ENCODE measurements at regions not wholly inside any gene's neighbourhood (a gene's known extent, or its start where the extent isn't known, plus 50 kb on each side); places are given as distances from the start of the nearest gene placed in this dataset.
"Not testable (repeated sequence)": the region's sequence is repeated elsewhere in the genome, so short reads cannot be mapped to it uniquely, and the experiment has no call there.

DNA sequence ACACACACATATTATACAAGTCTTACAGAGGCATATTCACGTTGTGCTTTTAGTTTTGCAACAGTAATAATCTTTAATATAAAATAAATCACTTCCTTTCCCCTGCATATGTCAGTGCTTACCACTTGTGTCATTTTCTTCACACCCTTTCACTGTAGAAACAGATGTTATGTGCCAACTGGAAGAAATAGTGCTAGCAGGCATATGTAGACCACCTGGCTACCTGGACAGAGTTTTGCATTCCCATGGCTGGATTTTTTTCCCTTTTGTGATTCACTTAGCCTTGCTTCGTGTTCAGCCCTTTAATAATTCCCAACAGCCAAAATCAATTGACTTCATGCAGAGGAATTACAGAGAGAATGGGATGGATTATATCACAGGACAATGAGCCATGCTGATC, 399.1 kb upstream of the SPRY2 start:
- no peak for DNase-seq

DNA sequence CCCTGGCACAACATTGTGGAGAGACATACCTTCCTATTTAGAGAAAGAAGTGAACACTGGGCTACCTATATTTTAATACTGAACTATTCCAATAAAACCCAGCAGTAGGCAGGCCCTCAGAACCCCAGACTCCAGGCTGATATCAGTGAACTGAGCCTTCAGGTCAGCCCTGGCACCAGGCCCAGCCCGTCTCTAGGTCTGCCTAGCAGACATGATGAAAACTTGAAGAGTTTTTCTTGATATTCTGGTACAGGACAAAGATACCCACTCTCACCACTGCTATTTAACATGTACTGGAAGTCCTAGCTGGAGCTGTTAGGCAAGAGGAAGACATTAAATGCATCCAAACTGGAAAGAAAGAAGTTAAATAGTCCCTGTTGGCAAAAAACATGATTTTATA, 396.6 kb upstream of the SPRY2 start:
- DNase-seq, result no peak

DNA sequence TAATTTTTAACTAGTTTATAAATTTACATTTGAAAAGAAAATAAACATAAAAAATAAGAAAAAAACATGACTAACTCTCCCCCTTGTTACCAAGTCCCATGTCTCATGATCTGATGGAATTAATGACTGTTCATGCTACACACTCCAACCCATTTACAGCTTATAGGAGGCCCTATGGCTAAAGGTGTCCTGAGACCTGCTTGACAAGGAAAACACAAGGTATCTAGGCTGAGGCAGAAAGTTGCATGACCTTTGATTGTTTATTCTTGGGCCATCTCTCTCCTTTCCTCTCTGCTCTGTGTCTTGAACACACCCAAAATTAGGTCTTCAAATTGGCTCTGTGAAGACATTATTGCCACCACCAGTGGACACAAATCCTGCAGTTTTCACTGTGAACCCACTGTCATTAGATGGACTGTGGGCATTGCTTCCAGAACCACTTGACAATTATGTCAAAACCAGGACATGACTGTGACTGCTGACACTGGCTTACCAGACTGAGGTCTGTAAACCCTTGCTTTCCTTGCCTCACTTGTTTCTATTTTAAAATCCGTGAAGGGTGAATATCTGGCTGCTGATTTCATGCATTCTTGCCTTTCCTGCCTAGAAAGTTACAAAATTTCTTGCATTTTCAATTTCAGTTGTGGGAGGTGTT, 386.5 kb upstream of the SPRY2 start:
- no peak for DNase-seq

DNA sequence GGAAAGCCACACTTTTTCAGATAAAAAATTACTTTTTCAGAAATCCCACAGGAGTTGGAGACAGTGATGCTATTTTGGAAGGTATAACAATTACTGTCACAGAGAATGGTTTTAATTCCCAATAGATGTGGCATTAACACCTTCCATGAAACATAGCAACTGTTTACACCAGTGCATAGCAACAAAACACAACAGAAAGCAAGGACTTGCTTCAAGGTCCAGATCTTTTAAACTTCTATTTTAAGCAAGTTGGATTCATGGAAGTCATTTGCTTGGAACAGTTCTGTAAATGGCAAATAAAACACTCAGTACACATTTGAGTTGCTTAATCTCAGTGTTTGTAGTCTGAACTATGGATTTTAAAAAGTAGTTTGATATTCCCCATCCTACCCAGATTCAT, 385.9 kb upstream of the SPRY2 start:
- DNase-seq, result no peak

DNA sequence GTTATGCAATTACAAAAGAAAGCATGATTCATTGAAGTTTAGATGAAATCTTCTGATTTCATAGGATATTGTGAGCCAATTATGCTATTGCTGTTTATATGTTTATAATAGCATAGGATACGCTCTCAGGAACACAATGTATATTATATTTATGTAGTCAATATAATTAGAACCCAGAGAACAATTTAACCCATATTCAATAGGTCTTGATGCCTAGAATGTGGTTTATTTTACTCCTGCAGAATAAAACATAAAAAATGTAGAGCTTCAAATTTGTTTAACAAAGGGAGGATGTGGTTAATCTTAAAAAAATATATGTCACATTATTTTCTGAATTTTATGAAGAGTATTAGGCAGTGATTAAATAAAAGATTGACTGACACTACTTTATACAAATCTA, 380.8 kb upstream of the SPRY2 start:
- no peak for DNase-seq

DNA sequence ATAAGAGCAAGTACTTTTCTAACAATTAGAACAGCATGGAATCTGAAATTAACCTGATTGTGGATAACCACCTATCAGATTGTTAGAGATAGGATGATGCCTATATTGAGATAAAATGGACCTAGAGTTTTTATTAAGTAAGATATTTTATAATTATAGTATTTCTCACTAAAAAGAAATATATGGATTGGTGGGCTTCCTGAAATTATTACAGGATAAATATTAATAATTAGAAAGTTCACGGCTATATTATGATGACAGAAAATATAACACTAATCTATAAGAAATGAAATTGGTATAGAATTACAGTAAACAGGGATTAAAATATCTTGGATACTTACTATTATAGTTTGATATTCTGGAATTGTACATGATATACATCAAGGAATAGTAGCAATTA, 378.0 kb upstream of the SPRY2 start:
- no peak for DNase-seq

DNA sequence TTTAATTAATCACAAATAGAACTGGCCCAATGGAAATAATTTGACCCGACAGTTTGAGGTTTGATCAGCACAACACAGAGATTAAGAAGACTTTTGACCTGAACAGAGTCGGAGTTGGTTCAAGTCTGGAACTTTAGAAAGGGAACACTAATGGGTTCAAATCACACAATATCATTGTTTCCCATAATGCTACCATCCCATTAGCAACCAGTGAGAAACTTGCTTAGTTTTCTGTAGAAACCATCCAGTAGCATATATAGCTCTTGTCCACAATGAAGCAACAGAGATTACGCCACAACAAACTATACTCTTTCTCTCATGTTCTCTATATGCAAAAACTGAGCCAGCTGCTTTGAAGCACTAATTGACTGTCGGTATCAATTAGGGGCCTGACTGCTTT, 376.9 kb upstream of the SPRY2 start:
- DNase-seq, result no peak

DNA sequence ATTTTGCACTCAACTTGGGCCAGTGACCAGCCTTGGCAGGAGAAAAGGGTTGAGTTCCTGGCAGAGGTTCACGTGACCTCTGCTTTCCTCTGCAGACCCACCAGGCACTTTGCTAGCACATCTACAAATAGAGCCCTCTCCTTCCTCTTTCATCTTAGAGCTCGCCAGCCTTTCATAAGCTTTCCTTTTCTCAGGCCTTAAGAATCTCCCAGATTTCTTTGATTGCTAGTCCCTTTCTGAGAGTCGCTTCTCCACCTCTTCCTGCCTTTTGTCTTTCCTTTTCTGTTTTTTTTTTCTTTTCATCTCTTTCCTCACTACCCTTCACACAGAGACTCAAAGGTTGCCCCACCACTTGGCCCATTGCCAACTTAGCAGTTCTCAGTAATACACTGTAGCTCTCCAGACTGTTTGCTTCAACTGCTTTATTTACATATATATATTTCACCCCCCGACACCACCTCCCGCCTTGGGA, 375.7 kb upstream of the SPRY2 start:
- peak; percentile 1 for DNase-seq

DNA sequence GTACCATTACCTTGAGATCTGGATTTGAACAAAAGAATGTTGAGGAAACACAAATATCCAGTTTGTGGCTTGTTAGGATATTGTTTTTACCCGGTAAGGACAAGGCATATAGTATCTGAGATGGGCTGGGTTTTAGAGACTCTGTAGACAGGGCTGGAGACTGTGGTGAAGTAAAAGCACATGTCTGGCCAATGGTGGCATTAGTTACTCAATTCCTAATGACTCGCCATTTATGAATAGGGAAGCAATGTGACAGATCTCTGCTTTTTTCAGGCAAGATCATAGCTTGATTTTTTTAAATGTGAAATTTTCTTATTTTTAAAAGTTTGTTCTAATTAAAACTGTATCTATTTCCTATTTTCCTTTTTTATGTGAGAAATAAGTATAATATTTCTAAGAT, 371.1 kb upstream of the SPRY2 start:
- DNase-seq, result peak; percentile 23

DNA sequence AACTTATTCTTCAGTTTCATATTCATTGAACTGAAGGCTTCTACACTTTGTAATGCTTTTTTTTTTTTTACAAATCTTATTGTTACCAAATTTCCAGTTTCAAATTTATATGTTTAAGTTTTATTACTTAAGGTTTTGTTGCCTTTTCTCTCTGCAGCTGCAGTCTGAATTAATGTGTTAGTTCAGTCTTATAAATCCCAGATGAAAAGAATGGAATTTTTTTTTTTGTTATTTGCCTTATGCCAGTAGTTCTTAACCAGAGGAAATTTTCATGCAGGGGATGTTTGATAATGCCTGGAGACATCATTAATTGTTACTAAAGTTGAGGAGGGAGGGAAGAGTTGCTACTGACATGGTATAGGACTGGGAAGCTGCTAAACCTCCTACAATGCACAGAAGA, 367.9 kb upstream of the SPRY2 start:
- DNase-seq, result no peak

DNA sequence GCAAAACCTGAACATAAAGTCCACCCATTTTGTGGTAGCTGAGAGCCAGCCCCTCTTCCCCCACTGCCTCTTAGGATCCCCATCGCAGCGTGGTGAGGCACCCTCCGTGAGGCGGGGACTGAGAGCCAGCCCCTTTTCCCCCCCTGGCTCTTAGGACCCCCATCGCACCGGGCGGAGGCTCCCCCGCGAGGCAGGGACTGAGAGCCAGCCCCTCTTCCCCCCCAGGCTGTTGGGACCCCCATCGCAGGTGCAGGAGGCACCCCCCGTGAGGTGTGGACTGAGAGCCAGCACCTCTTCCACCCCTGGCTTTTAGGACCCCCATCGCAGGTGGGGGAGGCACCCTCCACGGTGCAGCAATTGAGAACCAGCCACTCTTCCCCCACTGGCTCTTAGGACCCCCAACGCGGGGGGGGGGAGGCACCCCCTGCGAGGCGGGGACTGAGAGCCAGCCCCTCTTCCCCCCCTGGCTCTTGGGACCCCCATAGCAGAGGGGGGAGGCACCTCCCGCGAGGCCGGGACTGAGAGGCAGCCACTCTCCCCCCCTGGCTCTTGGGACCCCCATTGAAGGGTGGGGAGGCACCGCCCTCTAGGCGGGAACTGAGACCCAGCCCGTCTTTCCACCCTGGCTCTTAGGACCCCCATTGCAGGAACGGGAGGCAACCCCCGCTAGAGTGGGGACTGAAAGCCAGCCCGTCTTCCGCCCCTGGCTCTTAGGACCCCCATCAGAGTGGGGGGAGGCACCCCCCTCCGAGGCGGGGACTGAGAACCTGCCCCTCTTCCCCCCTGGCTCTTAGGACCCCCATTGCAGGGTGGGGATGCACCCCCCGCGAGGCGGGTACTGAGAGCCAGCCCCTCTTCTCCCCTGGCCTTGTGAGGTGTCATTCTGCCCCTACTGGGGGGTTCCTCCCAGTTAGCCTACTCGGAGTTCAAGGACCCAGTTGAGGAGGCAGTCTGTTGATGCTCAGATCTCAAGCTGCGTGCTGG, 366.4 kb upstream of the SPRY2 start:
- no peak for DNase-seq

DNA sequence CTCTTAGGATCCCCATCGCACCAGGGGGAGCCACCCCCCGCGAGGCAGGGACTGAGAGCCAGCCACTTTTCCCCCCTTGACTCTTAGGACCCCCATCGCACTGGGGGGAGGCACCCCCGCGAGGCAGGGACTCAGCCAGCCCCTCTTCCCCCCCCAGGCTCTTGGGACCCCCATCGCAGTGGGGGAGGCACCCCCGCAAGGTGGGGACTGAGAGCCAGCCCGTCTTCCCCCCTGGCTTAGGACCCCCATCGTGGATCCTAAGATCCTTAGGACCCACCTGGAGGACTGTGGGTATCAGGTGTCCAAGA, 365.2 kb upstream of the SPRY2 start:
- no peak for DNase-seq

DNA sequence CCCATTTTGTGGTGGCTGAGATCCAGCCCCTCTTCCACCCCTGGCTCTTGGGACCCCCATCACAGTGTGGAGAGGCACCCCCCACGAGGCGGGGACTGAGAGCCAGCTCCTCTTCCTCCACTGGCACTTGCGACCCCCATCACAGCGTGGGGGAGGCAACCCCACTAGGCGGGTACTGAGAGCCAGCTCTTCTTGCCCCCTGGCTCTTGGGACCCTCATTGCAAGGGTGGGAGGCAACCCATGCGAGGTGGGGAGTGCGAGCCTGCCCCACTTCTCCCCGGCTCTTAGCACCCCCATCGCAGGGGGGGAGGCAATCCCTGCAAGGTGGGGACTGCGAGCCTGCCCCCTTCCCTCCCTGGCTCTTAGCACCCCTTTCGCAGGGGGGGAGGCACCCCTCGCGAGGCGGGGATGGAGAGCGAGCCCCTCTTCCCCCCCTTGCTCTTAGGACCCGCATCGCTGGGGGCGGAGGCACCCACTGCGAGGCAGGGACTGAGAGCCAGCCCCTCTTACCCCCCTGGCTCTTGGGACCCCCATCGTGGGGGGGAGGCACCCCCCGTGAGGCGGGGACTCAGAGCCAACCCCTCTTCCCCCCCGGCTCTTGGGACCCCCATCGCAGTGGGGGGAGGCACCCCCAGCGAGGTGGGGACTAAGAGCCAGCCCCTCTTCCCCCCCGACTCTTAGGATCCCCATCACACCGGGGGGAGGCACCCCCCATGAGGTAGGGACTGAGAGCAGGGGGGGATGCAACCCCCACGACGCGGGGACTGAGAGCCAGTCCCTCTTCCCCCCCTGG, 364.6 kb upstream of the SPRY2 start:
- DNase-seq, result no peak

DNA sequence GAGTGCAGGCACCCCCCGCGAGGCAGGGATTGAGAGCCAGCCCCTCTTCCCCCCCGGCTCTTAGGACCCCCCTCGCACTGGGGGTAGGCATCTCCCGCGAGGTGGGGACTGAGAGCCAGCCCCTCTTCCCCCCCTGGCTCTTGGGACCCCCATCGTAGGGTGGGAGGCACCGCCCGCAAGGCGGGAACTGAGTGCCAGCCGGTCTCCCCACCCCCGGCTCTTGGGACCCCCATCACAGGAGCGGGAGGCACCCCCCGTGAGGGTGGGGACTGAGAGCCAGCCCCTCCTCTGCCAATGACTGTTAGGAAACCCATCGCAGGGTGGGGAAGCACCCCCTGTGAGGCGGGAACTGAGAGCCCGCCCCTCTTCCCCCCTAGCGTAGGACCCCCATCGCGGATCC, 363.4 kb upstream of the SPRY2 start:
- no peak for DNase-seq

DNA sequence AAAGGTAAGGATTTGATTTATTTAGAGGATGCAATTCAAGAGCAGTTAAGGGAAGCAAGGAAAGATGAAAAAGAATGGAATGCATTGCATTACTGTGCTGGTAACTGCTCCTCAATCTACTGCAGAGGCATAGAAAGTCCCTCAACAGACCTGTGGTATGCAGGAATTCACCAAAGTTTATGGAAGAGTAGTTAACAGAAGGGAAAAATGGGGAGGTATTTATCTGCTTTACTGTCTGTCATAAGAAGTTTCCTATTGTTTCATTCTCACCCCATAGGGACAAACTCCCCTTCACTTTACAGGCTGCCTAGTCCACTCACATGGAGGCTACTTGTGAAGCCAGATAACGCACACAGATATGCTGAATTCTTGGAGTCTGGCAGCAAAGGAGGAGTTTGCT, 354.9 kb upstream of the SPRY2 start:
- DNase-seq, result no peak

DNA sequence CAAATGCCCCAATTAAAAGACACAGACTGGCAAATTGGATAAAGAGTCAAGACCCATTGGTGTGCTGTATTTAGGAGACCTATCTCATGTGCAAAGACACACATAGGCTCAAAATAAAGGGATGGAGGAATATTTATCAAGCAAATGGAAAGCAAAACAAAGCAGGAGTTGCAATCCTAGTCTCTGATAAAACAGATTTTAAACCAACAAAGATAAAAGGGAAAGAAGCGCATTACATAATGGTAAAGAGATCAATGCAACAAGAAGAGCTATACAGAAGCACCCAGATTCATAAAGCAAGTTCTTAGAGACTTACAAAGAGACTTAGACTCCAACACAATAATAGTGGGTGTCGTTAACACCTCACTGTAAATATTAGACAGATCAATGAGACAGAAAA, 350.9 kb upstream of the SPRY2 start:
- not testable (repeated sequence) for DNase-seq

DNA sequence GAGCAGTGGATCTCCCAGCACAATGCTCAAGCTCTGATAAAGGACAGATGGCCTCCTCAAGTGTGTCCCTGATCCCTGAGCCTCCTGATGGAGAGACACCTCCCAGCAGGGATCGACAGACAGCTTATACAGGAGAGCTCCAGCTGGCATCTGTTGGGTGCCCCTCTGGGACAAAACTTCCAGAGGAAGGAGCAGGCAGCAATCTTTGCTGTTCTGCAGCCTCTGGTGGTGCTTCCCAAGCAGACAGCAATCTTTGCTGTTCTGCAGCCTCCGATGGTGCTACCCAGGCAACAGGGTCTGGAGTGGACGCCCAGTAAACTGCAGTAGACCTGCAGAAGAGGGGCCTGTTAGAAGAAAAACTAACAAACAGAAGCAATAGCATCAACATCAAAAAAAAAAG, 349.3 kb upstream of the SPRY2 start:
- DNase-seq, result no peak

DNA sequence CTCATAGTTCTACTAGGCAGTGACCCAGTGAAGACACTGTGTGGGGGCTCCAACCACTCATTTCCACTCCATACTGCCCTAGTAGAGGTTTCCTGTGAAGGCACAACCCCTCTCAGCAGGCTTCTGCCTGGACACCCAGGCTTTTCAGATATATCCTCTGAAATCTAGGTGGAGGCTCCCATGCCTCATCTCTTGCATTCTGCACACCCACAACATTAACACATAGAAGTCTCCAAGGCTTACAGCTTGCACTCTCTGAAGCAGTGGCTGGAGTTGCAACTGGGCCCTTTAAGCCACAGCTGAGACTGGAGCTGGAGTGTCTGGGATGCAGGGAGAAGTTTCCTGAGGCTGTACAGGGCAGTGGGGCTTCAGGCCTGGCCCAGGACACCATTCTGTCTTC, 347.7 kb upstream of the SPRY2 start:
- no peak for DNase-seq

DNA sequence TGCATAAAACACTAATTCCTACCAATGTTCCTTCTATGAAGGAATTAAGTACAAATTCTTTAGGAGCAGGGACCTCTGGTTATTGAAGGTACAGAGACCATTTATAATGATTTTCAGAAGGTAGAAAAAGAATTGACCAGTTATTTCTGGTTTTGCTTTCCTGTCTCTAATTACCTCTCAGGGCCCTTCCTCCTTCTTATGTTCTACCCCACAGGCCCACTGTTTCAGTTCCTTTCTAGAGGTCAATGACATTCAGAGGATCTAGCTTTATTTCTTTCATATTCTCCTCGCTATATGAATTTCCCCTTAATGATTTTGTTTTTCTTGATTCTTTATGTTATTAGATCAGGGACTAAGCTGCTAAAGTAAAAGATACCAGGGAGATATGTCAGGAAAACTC, 345.0 kb upstream of the SPRY2 start:
- DNase-seq, result no peak

DNA sequence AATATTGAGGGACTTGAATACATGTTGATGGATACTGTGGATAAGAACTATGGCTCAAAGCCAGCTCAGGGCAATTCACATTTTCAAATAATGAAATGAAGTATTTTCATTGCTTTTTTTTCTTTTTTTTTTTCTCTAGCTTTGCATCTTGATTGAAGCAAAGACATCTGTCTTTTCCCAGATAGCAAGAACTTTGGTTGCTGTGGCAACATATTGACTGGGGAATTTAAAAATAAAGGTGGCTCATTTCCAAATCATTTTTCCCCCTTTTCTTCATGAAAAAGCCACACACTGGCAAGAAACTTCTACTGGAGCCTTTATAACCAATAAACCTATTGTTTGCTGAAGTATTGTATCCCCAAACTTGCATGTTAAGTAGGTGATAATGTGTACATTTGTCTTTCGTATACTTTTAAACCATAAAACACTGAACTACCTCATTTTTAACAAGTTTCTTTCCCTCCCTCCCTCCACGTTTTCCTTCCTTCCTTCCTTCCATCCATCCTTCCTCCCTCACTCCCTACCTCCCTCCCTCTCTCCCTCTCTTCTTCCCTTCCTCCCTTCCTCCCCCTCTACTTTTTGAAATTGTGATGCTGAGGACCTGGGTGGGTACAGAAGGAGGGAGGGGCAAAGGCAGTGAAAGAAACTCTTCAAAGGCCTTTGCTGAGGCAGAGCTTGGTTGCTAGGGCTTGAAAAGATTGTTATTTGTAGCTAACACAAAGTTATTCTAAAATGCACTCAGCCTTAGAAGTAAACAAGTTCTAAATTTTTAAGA, 343.5 kb upstream of the SPRY2 start:
- no peak for DNase-seq

DNA sequence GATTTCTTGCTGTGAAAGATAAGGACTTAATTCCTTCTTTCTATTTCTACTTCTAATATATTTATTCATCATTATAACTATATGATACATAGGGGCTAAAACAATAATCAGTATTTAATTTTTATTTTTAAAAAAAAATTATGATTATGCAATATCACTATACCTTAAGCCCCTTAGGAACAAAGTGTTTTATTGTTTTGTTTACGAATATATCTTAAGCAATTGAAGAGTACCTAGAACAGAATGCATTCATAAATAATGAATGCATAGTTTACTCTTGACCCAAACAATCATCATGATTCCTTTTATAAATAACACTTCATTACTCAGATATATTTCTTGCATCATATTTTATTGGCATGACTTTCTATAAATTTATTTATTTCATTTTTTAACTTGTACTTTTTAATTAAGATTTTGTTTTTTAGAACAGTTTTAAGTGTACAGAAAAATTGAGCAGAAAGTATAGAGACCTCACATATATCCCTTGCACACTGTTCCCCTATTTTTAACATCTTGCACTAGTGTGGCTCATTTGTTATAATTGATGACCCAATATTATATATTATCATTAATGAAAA, 339.9 kb upstream of the SPRY2 start:
- peak; percentile 12 for DNase-seq

DNA sequence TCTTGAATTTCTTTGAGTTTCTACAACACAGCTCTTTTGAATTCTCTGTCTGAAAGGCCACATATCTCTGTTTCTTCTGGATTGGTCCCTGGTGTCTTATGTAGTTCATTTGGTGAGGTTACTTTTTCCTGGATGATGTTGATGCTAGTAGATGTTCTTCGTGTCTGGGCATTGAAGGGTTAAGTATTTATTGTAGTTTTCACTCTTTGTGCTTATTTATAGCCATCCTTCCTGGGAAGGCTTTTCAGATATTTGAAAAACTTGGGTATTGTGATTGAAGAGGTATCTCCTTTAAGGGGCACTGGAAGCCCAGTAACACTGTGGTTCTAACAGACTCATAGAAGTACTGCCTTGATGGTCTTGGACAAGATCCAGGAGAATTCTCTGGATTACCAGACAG, 338.5 kb upstream of the SPRY2 start:
- no peak for DNase-seq

DNA sequence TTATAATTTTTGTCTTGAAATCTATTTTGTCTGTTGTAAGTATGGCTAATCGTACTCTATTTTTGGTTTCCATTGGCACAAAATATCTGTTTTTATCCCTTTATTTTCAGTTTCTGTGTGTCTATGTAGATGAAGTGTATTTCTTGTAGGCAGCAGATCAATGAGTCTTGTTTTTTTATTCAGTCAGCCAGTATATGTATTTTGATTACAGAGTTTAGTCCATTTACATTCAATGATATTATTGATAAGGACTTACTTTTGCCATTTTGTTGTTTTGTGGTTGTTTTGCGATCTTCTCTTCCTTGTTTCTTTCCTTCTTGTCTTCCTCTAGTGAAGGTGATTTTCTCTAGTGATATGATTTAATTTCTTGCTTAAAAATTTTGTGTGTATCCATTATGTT, 336.3 kb upstream of the SPRY2 start:
- no peak for DNase-seq

Data from HCEC 1CT (cell line).